ENCODE measurements at regions not wholly inside any gene's neighbourhood (a gene's known extent, or its start where the extent isn't known, plus 50 kb on each side); places are given as distances from the start of the nearest gene placed in this dataset.

GRCh38 chr13:107736731-107737130, 478.6 kb downstream of the LIG4 start:
- Histone ChIP-seq H3K9ac (ENCODE audit: extremely low read depth, low read length, poor library complexity, severe bottlenecking) (no peak overlapping the region), H3K36me3 (ENCODE audit: control insufficient read depth, insufficient read depth, low read length) (no peaks in the 10 kb centered on the region), H3K9me3 (ENCODE audit: control insufficient read depth, low read length) (no peaks in the 10 kb centered on the region), H3K4me3 (ENCODE audit: low read length) (no peak overlapping the region), H3K27me3 (ENCODE audit: control insufficient read depth, insufficient read depth, low read length, poor library complexity, severe bottlenecking) (no peaks in the 10 kb centered on the region), H3K27ac (ENCODE audit: low read depth, low read length) (no peak overlapping the region), H3K4me1 (ENCODE audit: control insufficient read depth, insufficient read depth, low read length) (no peaks in the 10 kb centered on the region)
- 87% methylated on average over 1 of the region's 2 CpGs; no CpG with 5 or more reads in 1 of the 2 experiments for WGBS, 2 experiments (ENCODE audit: insufficient coverage in 1 of 2, insufficient read length in 1 of 2)
- no peak for TF ChIP-seq CTCF (conservative IDR thresholded peaks at IDR 0.05)
- no peaks in the 10 kb centered on the region for H3K9me3 Mint-ChIP-seq
- H3K27me3 Mint-ChIP-seq (ENCODE audit: insufficient read depth), result no peaks in the 10 kb centered on the region
- DNase-seq, result no peak
- H3K4me3 Mint-ChIP-seq, result no peak overlapping the region
- no peaks in the 10 kb centered on the region for H3K36me3 Mint-ChIP-seq (ENCODE audit: low read depth)
- H3K27ac Mint-ChIP-seq, result no peak overlapping the region
- no peaks in the 10 kb centered on the region for H3K4me1 Mint-ChIP-seq

DNA sequence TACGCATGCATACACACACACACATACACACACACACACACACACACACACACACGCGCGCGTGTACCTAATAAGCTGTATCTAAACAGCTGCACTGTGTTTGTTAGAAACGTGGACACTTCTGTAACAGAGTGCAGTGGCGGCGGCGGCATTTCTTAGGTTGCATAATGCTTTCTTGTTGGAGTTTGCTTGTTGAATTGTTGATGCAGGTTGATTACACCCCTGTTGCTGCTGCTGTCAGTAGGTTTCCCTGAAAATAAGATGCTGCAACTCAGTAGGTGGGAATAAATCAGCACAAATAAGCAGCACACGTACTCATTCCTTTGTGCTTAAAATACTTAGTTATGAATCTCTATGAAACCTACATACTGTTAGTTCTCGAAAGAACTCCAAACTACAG, 479.2 kb downstream of the LIG4 start:
- Mint-ChIP-seq H3K4me1 (no peaks in the 10 kb centered on the region), H3K36me3 (ENCODE audit: low read depth) (no peaks in the 10 kb centered on the region), H3K4me3 (no peak overlapping the region), H3K9me3 (no peaks in the 10 kb centered on the region), H3K27me3 (ENCODE audit: insufficient read depth) (no peaks in the 10 kb centered on the region), H3K27ac (no peak overlapping the region)
- Histone ChIP-seq H3K27ac (ENCODE audit: low read depth, low read length) (no peak overlapping the region), H3K4me3 (ENCODE audit: low read length) (no peak overlapping the region), H3K9me3 (ENCODE audit: control insufficient read depth, low read length) (no peaks in the 10 kb centered on the region), H3K9ac (ENCODE audit: extremely low read depth, low read length, poor library complexity, severe bottlenecking) (no peak overlapping the region), H3K27me3 (ENCODE audit: control insufficient read depth, insufficient read depth, low read length, poor library complexity, severe bottlenecking) (no peaks in the 10 kb centered on the region), H3K4me1 (ENCODE audit: control insufficient read depth, insufficient read depth, low read length) (no peaks in the 10 kb centered on the region), H3K36me3 (ENCODE audit: control insufficient read depth, insufficient read depth, low read length) (no peaks in the 10 kb centered on the region)
- 77 to 92% methylated on average over 2 to 11 of the region's 11 CpGs for WGBS, 2 experiments (ENCODE audit: insufficient coverage in 1 of 2, insufficient read length in 1 of 2)
- no peak for TF ChIP-seq CTCF (conservative IDR thresholded peaks at IDR 0.05)
- DNase-seq, result no peak

- Mint-ChIP-seq H3K4me1 (no peaks in the 10 kb centered on the region), H3K27ac (no peak overlapping the region), H3K9me3 (no peaks in the 10 kb centered on the region), H3K4me3 (no peak overlapping the region), H3K36me3 (ENCODE audit: low read depth) (no peaks in the 10 kb centered on the region), H3K27me3 (ENCODE audit: insufficient read depth) (no peaks in the 10 kb centered on the region)
- no peak for TF ChIP-seq CTCF (conservative IDR thresholded peaks at IDR 0.05)
- no peaks in the 10 kb centered on the region for H3K36me3 ChIP-seq (ENCODE audit: control insufficient read depth, insufficient read depth, low read length)
- H3K4me1 ChIP-seq (ENCODE audit: control insufficient read depth, insufficient read depth, low read length), result no peaks in the 10 kb centered on the region
- no peak for DNase-seq
- no peaks in the 10 kb centered on the region for H3K9me3 ChIP-seq (ENCODE audit: control insufficient read depth, low read length)
- WGBS, 2 experiments (ENCODE audit: insufficient coverage in 1 of 2, insufficient read length in 1 of 2), result 86 to 100% methylated on average over 3 to 5 of the region's 7 CpGs
- H3K4me3 ChIP-seq (ENCODE audit: low read length), result no peak overlapping the region
- no peak overlapping the region for H3K27ac ChIP-seq (ENCODE audit: low read depth, low read length)
- H3K27me3 ChIP-seq (ENCODE audit: control insufficient read depth, insufficient read depth, low read length, poor library complexity, severe bottlenecking), result no peaks in the 10 kb centered on the region
- H3K9ac ChIP-seq (ENCODE audit: extremely low read depth, low read length, poor library complexity, severe bottlenecking), result no peak overlapping the region
Observed at GRCh38 chr13:107734891-107735625, 480.3 kb downstream of the LIG4 start.
